ENCODE measurements at regions not wholly inside any gene's neighbourhood (a gene's known extent, or its start where the extent isn't known, plus 50 kb on each side); places are given as distances from the start of the nearest gene placed in this dataset.
A peak's percentile ranks its signal among the peaks of the same experiment; 100 is the strongest.
"Not testable (repeated sequence)": the region's sequence is repeated elsewhere in the genome, so short reads cannot be mapped to it uniquely, and the experiment has no call there.

DNA sequence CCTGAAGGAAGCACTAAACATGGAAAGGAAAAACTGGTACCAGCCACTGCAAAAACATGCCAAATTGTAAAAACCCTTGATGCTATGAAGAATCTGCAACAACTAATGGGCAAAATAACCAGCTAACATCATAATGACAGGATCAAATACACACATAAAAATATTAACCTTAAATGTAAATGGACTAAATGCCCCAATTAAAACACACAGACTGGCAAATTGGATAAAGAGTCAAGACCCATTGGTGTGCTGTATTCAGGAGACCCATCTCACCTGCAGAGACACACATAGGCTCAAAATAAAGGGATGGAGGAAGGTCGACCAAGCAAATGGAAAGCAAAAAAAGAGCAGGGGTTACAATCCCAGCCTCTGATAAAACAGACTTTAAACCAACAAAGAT is 87.7 kb upstream of the DNAJC1 start:
- DNase-seq (ENCODE audit: low spot score); intact Hi-C loops (cut with DNase I); ATAC-seq: not testable (repeated sequence)

DNA sequence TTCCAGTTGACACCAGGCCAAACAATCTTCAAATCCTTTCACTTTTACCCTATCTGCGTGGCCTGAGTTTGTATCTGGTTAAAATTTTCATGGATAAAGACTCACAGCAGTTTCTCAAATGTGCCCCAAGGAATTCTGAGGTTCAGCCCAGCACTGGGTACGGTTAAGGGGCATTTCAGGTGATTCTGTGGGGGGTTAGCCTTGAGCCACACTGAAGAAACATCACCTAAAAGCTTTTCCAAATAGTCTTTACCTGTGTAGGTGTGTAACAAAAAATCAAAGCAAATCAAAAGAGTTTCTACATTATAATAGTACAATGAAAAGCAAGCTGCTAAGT is 83.8 kb upstream of the DNAJC1 start:
- ATAC-seq (no peak), DNase-seq (ENCODE audit: low spot score) (no peak)
- intact Hi-C loops (cut with DNase I) = no loop called here

DNA sequence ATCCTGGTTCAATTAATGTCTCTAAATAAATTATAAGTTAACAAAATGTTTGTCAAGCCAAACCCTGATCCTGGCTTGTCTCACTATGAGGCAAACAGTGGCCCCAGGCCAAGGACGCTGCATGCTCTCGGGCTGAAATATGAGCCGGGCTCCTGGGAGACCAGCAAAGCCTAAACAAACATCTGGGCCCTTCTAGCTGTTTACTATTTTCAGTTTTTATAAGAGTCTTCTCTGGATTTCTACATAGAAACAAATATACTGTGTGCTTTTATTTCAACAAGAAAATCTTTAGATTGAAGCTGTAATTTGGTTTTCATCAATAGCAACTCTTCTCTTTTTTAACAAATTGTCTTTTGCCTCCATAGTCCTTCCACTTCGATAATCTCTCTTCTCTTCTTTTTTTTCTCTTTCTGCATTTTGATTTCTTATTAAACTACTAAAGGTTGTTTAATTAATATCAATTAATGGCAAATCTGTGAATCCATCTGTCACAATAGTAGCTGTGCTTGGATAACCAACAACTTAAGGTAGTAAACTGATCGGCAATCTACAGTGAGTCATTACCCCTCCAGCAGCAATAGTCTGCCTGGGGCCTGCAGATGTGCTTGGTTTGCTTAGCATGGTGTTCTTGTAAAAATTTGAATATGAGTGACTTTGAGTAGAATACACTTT is 83.3 kb upstream of the DNAJC1 start:
- intact Hi-C loops (cut with DNase I) = no loop called here
- peak; percentile 99 for ATAC-seq
- DNase-seq (ENCODE audit: low spot score) = peak; percentile 90

DNA sequence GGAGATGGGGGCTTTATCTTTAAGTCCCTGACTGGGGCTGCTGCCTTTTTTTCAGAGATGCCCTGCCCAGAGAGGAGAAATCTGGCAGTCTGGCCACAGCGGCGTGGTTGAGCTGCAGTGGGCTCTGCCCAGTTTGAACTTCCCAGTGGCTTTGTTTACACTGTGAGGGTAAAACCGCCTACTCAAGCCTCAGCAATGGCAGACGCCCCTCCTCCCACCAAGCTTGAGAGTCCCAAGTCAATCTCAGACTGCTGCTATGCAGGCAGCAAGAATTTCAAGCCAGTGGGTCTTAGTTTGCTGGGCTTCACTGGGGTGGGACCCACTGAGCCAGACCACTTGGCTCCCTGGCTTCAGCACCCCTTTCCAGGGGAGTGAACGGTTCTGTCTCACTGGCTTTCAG is 76.4 kb upstream of the DNAJC1 start:
- DNase-seq (ENCODE audit: low spot score); intact Hi-C loops (cut with DNase I); ATAC-seq: not testable (repeated sequence)

DNA sequence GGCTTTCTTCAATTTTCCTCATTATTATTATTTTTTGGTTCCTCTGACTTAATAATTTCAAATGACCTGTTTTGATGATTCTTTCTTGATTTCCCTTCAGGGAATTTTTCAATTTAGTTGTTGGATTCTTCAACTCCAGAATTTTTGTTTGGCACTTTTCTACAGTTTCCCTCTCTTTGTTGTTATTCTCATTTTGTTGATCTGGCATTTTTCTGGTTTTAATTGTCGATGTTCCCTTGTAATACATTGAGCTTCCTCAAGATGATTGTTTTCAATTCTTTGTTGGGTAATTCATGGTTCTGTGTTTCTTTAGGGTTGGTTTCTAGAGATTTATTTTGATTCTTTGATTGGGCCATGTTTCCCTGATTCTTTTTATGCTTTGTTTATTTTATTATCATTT is 67.8 kb upstream of the DNAJC1 start:
- DNase-seq (ENCODE audit: low spot score) = no peak
- ATAC-seq = no peak
- intact Hi-C loops (cut with DNase I) = no loop called here

DNA sequence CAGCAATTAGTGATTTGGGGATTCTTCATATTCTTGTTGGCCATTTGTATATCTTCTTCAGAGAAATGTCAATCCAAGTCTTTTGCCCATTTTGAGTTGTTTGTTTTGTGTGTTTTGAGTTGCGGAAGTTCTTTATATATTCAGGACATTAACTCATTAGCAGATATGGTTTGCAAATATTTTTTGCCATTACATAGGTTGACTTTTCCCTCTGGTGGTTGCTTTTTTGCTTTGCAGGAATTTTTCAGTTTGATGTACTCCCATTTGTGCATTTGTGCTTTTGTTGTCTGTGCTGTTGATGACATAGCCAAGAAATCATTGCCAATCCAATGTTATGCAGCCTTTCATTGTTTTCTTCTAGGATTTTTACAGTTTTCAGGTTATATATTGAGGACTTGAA is 63.6 kb upstream of the DNAJC1 start:
- DNase-seq (ENCODE audit: low spot score) = no peak
- intact Hi-C loops (cut with DNase I) = no loop called here
- ATAC-seq = no peak

DNA sequence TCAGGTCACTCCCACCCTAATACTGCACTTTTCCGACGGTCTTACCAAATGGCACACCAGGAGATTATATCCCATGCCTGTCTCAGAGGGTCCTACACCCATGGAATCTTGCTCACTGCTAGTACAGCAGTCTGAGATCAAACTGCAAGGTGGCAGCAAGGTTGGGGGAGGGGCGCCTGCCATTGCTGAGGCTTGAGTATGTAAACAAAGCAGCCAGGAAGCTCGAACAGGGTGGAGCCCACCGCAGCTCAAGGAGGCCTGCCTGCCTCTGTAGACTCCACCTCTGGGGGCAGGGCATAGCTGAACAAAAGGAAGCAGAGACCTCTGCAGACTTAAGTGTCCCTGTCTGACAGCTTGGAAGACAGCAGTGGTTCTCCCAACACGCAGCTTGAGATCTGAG is 57.5 kb upstream of the DNAJC1 start:
- DNase-seq (ENCODE audit: low spot score); ATAC-seq; intact Hi-C loops (cut with DNase I): not testable (repeated sequence)

DNA sequence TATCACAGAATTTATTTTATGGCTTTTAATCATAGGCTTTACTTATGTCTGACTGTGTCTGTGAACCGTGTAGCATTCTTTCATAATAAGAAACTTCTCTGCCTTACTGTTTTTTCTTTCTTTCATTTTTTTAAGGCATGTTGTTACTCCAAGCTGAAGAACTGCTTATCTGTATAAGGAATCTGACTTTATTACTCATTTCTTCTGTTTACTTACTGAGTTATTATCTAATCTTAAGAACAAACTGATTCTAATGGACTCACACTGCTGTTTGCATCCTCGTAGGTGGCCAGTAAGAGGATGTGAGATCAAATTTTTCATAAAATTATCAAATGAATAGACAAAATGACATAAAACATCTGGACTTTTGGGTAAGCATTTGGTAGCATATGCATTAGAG is 54.7 kb upstream of the DNAJC1 start:
- intact Hi-C loops (cut with DNase I) = no loop called here
- ATAC-seq = no peak
- DNase-seq (ENCODE audit: low spot score) = no peak

DNA sequence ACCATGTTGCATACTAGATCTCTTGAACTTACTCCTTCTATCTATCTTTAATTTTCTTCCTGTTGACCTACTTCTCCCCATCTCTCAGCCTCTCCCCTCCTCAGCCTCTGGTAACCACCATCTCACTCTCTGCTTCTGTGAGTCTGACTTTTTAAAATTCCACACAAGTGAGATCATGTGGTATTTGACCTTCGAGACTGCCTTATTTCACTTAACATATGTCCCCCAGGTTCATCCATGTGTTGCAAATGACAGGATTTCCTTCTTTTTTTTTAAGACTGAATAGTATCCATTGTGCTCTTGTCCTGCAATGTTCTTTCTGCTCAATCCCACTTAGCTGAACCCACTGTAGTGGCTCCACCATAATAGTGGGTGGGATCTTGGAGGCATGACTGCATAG is 51.4 kb upstream of the DNAJC1 start:
- intact Hi-C loops (cut with DNase I) = no loop called here
- no peak for DNase-seq (ENCODE audit: low spot score)
- no peak for ATAC-seq
